ENCODE measurements at regions not wholly inside any gene's neighbourhood (a gene's known extent, or its start where the extent isn't known, plus 50 kb on each side); places are given as distances from the start of the nearest gene placed in this dataset.

DNA sequence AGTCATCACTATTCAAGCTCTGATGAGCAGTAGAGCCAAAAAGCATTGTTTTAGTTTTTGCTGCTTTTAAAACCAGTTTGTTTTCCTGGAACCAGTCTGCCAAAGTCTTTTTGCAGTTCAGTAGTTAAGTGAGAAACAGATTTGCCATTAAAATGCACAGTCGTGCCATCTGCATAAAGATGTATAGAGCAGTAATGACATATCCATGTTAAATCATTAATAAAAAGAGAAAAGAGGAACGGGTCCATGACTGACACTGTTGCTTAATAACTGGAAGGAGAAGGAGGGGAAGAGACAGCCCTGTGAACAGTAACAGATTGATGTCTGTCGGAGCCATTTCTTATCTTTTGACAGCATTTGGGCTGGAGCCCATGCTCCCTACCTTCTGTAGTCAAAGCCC lies 704.6 kb downstream of the SATB2 start:
- intact Hi-C loops (cut with DNase I, micrococcal nuclease): no loop called here
- Histone ChIP-seq H3K4me3 (ENCODE audit: low read length) (no peak overlapping the region), H3K36me3 (ENCODE audit: insufficient read depth, low read length) (no peaks in the 10 kb centered on the region), H3K9me3 (ENCODE audit: control insufficient read depth in 1 of 2, insufficient read depth in 1 of 2, low read length in 2 of 2) (no peaks in the 10 kb centered on the region), H3K4me1 (ENCODE audit: insufficient read depth, low read length) (no peaks in the 10 kb centered on the region), H3K27me3 (ENCODE audit: control insufficient read depth in 1 of 2, insufficient read depth in 2 of 2, low read length in 2 of 2) (no peaks in the 10 kb centered on the region), H3K27ac (ENCODE audit: low read depth in 1 of 2, low read length in 2 of 2) (no peak overlapping the region)
- TF ChIP-seq, protein P1, sequence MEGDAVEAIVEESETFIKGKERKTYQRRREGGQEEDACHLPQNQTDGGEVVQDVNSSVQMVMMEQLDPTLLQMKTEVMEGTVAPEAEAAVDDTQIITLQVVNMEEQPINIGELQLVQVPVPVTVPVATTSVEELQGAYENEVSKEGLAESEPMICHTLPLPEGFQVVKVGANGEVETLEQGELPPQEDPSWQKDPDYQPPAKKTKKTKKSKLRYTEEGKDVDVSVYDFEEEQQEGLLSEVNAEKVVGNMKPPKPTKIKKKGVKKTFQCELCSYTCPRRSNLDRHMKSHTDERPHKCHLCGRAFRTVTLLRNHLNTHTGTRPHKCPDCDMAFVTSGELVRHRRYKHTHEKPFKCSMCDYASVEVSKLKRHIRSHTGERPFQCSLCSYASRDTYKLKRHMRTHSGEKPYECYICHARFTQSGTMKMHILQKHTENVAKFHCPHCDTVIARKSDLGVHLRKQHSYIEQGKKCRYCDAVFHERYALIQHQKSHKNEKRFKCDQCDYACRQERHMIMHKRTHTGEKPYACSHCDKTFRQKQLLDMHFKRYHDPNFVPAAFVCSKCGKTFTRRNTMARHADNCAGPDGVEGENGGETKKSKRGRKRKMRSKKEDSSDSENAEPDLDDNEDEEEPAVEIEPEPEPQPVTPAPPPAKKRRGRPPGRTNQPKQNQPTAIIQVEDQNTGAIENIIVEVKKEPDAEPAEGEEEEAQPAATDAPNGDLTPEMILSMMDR (IDR thresholded peaks at IDR 0.05): no peak
- no peaks in the 10 kb centered on the region for H3K9me3 Mint-ChIP-seq
- ChIA-PET POLR2A (no interaction called here), CTCF (no interaction called here)
- H3K27ac Mint-ChIP-seq: no peak overlapping the region
- ATAC-seq (ENCODE audit: poor library complexity) (no peak), DNase-seq (no peak)
- H3K36me3 Mint-ChIP-seq (ENCODE audit: low read depth): no peaks in the 10 kb centered on the region
- H3K4me1 Mint-ChIP-seq (ENCODE audit: low read depth): no peaks in the 10 kb centered on the region
- no peak overlapping the region for H3K4me3 Mint-ChIP-seq
- no peaks in the 10 kb centered on the region for H3K27me3 Mint-ChIP-seq

DNA sequence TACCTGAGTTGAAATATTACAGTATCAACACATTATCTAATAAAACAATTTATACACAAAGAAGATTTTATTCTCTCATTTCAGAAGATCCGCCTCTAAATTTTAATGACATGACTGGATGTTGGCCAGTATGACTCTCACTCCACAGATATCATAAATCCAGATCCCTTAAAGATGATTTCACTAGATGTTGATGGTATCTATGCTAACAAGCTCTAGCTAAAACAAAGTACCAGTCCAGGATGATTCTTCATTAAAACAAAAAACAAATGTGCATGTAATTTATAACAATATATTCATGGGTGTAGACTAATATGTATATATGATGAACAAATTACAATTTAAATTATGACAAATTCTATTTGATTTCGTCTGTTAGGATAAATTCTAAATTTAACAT lies 708.4 kb downstream of the SATB2 start:
- no peaks in the 10 kb centered on the region for H3K36me3 Mint-ChIP-seq (ENCODE audit: low read depth)
- Histone ChIP-seq H3K27me3 (ENCODE audit: control insufficient read depth in 1 of 2, insufficient read depth in 2 of 2, low read length in 2 of 2) (no peaks in the 10 kb centered on the region), H3K4me1 (ENCODE audit: insufficient read depth, low read length) (no peaks in the 10 kb centered on the region), H3K27ac (ENCODE audit: low read depth in 1 of 2, low read length in 2 of 2) (no peak overlapping the region), H3K9me3 (ENCODE audit: control insufficient read depth in 1 of 2, insufficient read depth in 1 of 2, low read length in 2 of 2) (no peaks in the 10 kb centered on the region), H3K4me3 (ENCODE audit: low read length) (no peak overlapping the region), H3K36me3 (ENCODE audit: insufficient read depth, low read length) (no peaks in the 10 kb centered on the region)
- no peak overlapping the region for H3K4me3 Mint-ChIP-seq
- TF ChIP-seq, protein P1 (IDR thresholded peaks at IDR 0.05): no peak
- H3K27ac Mint-ChIP-seq: no peak overlapping the region
- ATAC-seq (ENCODE audit: poor library complexity): no peak
- POLR2A ChIA-PET: no interaction called here
- no peak for DNase-seq
- no peaks in the 10 kb centered on the region for H3K27me3 Mint-ChIP-seq
- CTCF ChIA-PET: no interaction called here
- no peaks in the 10 kb centered on the region for H3K4me1 Mint-ChIP-seq (ENCODE audit: low read depth)
- intact Hi-C loops (cut with DNase I, micrococcal nuclease): no loop called here
- no peaks in the 10 kb centered on the region for H3K9me3 Mint-ChIP-seq

DNA sequence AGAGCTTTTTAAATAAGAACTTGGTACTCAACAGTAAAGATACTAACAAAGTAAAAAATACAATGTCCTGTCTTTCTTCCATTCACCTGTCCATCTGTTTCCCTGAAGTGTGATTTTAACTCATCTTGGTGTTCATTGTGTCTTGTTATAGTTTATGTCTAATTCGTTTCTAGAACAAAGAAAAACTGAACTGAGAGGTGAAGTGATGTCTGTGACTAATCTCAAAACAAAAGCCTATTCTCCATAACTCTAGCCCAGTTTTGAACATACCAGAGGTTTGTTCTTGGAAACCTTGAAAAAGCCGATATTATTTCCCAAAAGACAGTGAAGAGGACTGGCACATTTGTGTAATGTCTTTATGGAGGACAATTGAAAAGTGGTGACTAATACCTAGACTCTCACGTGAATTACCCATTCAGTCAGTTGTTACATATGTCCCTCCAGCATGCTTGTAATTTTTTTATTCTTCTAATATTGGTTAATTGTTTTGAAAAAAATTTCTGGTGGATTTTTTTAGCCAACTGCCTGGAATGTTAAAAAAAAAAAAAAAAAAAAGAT lies 725.8 kb downstream of the SATB2 start:
- no peak for ATAC-seq (ENCODE audit: poor library complexity)
- H3K9me3 Mint-ChIP-seq: no peaks in the 10 kb centered on the region
- H3K4me3 Mint-ChIP-seq: no peak overlapping the region
- CTCF ChIA-PET: no interaction called here
- Histone ChIP-seq H3K27me3 (ENCODE audit: control insufficient read depth in 1 of 2, insufficient read depth in 2 of 2, low read length in 2 of 2) (no peaks in the 10 kb centered on the region), H3K4me1 (ENCODE audit: insufficient read depth, low read length) (no peaks in the 10 kb centered on the region), H3K9me3 (ENCODE audit: control insufficient read depth in 1 of 2, insufficient read depth in 1 of 2, low read length in 2 of 2) (no peaks in the 10 kb centered on the region), H3K4me3 (ENCODE audit: low read length) (no peak overlapping the region), H3K36me3 (ENCODE audit: insufficient read depth, low read length) (no peaks in the 10 kb centered on the region), H3K27ac (ENCODE audit: low read depth in 1 of 2, low read length in 2 of 2) (no peak overlapping the region)
- H3K36me3 Mint-ChIP-seq (ENCODE audit: low read depth): no peaks in the 10 kb centered on the region
- no peak overlapping the region for H3K27ac Mint-ChIP-seq
- POLR2A ChIA-PET: no interaction called here
- TF ChIP-seq, protein P1 (IDR thresholded peaks at IDR 0.05): no peak
- intact Hi-C loops (cut with DNase I, micrococcal nuclease): no loop called here
- DNase-seq: no peak
- no peaks in the 10 kb centered on the region for H3K4me1 Mint-ChIP-seq (ENCODE audit: low read depth)
- no peaks in the 10 kb centered on the region for H3K27me3 Mint-ChIP-seq
